Stimulated activated CD4-positive, alpha-beta T cell treated with anti-CD3 and anti-CD28 coated beads, Interleukin-4, amount 100 ng/mL, for 4 hours (primary cell): ENCODE measurements at regions not wholly inside any gene's neighbourhood (a gene's known extent, or its start where the extent isn't known, plus 50 kb on each side); places are given as distances from the start of the nearest gene placed in this dataset.
"Not testable (repeated sequence)": the region's sequence is repeated elsewhere in the genome, so short reads cannot be mapped to it uniquely, and the experiment has no call there.

ENCODE experiments used
- DNase-seq, 2 experiments: peaks; one replicate each; pipeline ENCODE4 v3.0.0-alpha.2; 2020

- no peak for DNase-seq
Measured at GRCh38 chr18:60123031-60123430, 223.2 kb downstream of the PMAIP1 start.

GRCh38 chr18:60122339-60122738 lies 222.5 kb downstream of the PMAIP1 start:
- DNase-seq = no peak

- no peak for DNase-seq
Measured at GRCh38 chr18:60120231-60120750, 220.5 kb downstream of the PMAIP1 start.

- DNase-seq = no peak
Measured at GRCh38 chr18:60117321-60117720, 217.5 kb downstream of the PMAIP1 start.

- DNase-seq = no peak
Measured at GRCh38 chr18:60113396-60113795, 213.6 kb downstream of the PMAIP1 start.

GRCh38 chr18:60112369-60112768 lies 212.6 kb downstream of the PMAIP1 start:
- DNase-seq = no peak

- DNase-seq = no peak
Measured at GRCh38 chr18:60111525-60111924, 211.7 kb downstream of the PMAIP1 start.

- DNase-seq = no peak
Measured at GRCh38 chr18:60110836-60111235, 211.0 kb downstream of the PMAIP1 start.

- no peak for DNase-seq
Measured at GRCh38 chr18:60100778-60101177, 201.0 kb downstream of the PMAIP1 start.

- DNase-seq = no peak
Measured at GRCh38 chr18:60099709-60100108, 199.9 kb downstream of the PMAIP1 start.

- DNase-seq = no peak
Measured at GRCh38 chr18:60096428-60096827, 196.6 kb downstream of the PMAIP1 start.

GRCh38 chr18:60092073-60092472 lies 192.3 kb downstream of the PMAIP1 start:
- no peak for DNase-seq

GRCh38 chr18:60090170-60090569 lies 190.4 kb downstream of the PMAIP1 start:
- no peak for DNase-seq

- no peak for DNase-seq
Measured at GRCh38 chr18:60082790-60083189, 183.0 kb downstream of the PMAIP1 start.

GRCh38 chr18:60082282-60082681 lies 182.5 kb downstream of the PMAIP1 start:
- DNase-seq = no peak

GRCh38 chr18:60075477-60075876 lies 175.7 kb downstream of the PMAIP1 start:
- DNase-seq = no peak

GRCh38 chr18:60070631-60071030 lies 170.8 kb downstream of the PMAIP1 start:
- DNase-seq = no peak

- no peak for DNase-seq
Measured at GRCh38 chr18:60069145-60069544, 169.3 kb downstream of the PMAIP1 start.

- no peak for DNase-seq
Measured at GRCh38 chr18:60067426-60068210, 167.8 kb downstream of the PMAIP1 start.

- no peak for DNase-seq
Measured at GRCh38 chr18:60066219-60066975, 166.6 kb downstream of the PMAIP1 start.

- DNase-seq = no peak
Measured at GRCh38 chr18:60064271-60064670, 164.5 kb downstream of the PMAIP1 start.

- not testable (repeated sequence) for DNase-seq
Measured at GRCh38 chr18:60062831-60063230, 163.0 kb downstream of the PMAIP1 start.

- no peak for DNase-seq
Measured at GRCh38 chr18:60062396-60062795, 162.6 kb downstream of the PMAIP1 start.

GRCh38 chr18:60060578-60060977 lies 160.8 kb downstream of the PMAIP1 start:
- DNase-seq = no peak
